ENCODE measurements at regions not wholly inside any gene's neighbourhood (a gene's known extent, or its start where the extent isn't known, plus 50 kb on each side); places are given as distances from the start of the nearest gene placed in this dataset.

DNA sequence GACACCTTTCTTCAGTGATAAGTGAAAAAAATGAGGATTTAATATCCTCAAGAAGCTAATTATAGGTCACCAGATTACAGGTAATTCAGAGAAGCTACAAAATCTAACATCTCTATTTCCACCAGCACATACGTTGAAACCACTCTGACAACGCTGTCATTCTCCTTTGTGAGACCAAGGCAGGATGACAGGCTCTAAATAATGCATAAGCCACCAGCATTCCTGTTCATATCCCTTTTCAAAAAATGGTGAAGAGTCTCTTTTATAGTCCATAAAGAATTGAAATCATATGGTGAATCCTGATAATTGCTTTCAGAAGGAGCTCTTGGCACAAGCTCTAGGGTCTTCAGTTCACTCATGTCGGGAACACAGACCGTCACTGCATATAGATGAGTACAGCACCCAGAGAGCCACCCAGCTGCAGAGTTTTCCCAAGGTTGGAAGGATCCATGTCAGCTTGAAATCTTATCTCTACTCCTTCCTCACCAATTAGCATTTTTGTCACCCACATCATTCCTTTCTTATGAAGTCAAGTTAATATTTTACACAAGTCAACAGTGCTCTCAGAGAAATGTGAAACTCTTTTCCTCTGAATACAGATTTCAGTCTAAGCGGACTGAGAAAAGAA lies 431.4 kb downstream of the TBC1D4 start:
- ATAC-seq (no peak), DNase-seq (ENCODE audit: low read depth, low spot score) (no peak), FAIRE-seq (no peak)
- BruUV-seq (replicated peaks) = no TSS peak
- ChIA-PET POLR2A (no interaction called here), RAD21 (ENCODE audit: unreplicated experiment) (no interaction called here), SMC1A (ENCODE audit: uncharacterized antibody, unreplicated experiment) (no interaction called here), CTCF (interaction anchor here (1.0 to 1.5 kb wide), 2 partner anchors 10 to 12 kb away, joined by 3 read pairs; no protein-coding TSS in a partner anchor)
- Histone ChIP-seq H3K27ac (ENCODE audit: control insufficient read depth, insufficient read depth) (no peak overlapping the region), H3K36me3 (ENCODE audit: control insufficient read depth in 2 of 2, insufficient read depth in 2 of 2, low read length in 1 of 2) (no peaks in the 10 kb centered on the region), H3K4me1 (ENCODE audit: control insufficient read depth, insufficient read depth, low read length) (no peaks in the 10 kb centered on the region), H3K27me3 (replicated peaks in 1 of 2; ENCODE audit: control insufficient read depth in 2 of 2, insufficient read depth in 2 of 2, low read length in 1 of 2) (peaks cover 0 to 2% of the 10 kb centered on the region in 2 experiments; a peak in 1 of 4 replicates), H3K9ac (ENCODE audit: control insufficient read depth, insufficient read depth, low read length) (no peak overlapping the region), H4K20me1 (ENCODE audit: control insufficient read depth, insufficient read depth) (no peaks in the 10 kb centered on the region), H3K4me3 (no peak overlapping the region), H2AFZ (ENCODE audit: control insufficient read depth, low read depth, low read length) (no peak overlapping the region), H3K4me2 (ENCODE audit: control insufficient read depth, insufficient read depth) (no peak overlapping the region), H3K9me3 (replicated peaks; ENCODE audit: control insufficient read depth, insufficient read depth, low read length) (no peaks in the 10 kb centered on the region), H3K79me2 (ENCODE audit: control insufficient read depth, insufficient read depth, low read length) (no peaks in the 10 kb centered on the region)
- TF ChIP-seq NR2C1 (IDR thresholded peaks at IDR 0.05) = no peak
- TF ChIP-seq PML (IDR thresholded peaks at IDR 0.05; ENCODE audit: low read length) = no peak
- TF ChIP-seq MEF2A (IDR thresholded peaks at IDR 0.05; ENCODE audit: insufficient read depth, low read depth, low read length) = no peak
- no peak for TF ChIP-seq BACH1 (IDR thresholded peaks at IDR 0.05; ENCODE audit: borderline replicate concordance)
- no peak for TF ChIP-seq CREM (IDR thresholded peaks at IDR 0.05; ENCODE audit: low read depth)
- no peak for TF ChIP-seq NBN (IDR thresholded peaks at IDR 0.05)
- TF ChIP-seq RELB (IDR thresholded peaks at IDR 0.05; ENCODE audit: low read depth) = no peak
- in situ Hi-C loops (cut with MboI) (no loop called here), intact Hi-C loops (cut with micrococcal nuclease; ENCODE audit: unreplicated experiment) (no loop called here)
- 50% methylated on average over 5 of the region's 5 CpGs for WGBS (ENCODE audit: insufficient coverage, insufficient replicate concordance, low lambda C conversion rate, missing lambda C conversion rate)
